ENCODE measurements at regions not wholly inside any gene's neighbourhood (a gene's known extent, or its start where the extent isn't known, plus 50 kb on each side); places are given as distances from the start of the nearest gene placed in this dataset.

DNA sequence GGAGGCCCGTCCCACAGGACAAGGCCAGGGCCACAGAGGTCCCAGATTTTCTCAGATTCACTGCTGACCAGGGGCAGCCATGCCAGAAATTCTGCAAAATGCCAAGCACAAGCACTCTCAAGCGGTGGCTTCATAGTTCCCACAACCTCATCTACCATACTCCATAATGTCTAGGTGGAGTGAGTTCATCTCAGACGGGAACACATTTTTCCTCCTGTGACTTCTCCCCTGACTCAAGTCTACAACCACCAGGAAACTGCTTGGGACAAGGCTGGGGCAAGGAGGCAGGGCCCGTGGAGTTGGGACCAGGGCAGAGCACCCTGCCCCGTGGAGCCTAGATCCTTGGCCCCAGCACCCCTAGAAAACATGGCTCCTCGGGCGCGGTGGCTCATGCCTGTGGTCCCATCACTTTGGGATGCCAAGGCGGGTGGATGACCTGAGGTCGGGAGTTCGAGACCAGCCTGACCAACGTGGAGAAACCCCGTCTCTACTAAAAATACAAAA, 150.7 kb upstream of the HAAO start:
- intact Hi-C loops (cut with DNase I): no loop called here
- no peak overlapping the region for H3K4me3 ChIP-seq (ENCODE audit: low read length in 2 of 2)
- no peaks in the 10 kb centered on the region for H3K9me3 ChIP-seq (ENCODE audit: control insufficient read depth, low read length)
- no peaks in the 10 kb centered on the region for H3K4me1 ChIP-seq (ENCODE audit: control insufficient read depth in 1 of 2, insufficient read depth in 2 of 2, low read length in 2 of 2)
- ATAC-seq (ENCODE audit: low FRiP score) (no peak), DNase-seq (no peak)
- H3K27me3 ChIP-seq (ENCODE audit: control insufficient read depth in 1 of 2, insufficient read depth in 2 of 2, low read length in 1 of 2): no peaks in the 10 kb centered on the region
- no peak overlapping the region for H3K27ac ChIP-seq (ENCODE audit: low read depth in 1 of 2, low read length in 2 of 2)
- WGBS, 2 donors: 96 to 98% methylated on average over 13 of the region's 13 CpGs
- no peaks in the 10 kb centered on the region for H3K36me3 ChIP-seq (ENCODE audit: control insufficient read depth in 1 of 2, insufficient read depth in 2 of 2, low read length in 1 of 2)

DNA sequence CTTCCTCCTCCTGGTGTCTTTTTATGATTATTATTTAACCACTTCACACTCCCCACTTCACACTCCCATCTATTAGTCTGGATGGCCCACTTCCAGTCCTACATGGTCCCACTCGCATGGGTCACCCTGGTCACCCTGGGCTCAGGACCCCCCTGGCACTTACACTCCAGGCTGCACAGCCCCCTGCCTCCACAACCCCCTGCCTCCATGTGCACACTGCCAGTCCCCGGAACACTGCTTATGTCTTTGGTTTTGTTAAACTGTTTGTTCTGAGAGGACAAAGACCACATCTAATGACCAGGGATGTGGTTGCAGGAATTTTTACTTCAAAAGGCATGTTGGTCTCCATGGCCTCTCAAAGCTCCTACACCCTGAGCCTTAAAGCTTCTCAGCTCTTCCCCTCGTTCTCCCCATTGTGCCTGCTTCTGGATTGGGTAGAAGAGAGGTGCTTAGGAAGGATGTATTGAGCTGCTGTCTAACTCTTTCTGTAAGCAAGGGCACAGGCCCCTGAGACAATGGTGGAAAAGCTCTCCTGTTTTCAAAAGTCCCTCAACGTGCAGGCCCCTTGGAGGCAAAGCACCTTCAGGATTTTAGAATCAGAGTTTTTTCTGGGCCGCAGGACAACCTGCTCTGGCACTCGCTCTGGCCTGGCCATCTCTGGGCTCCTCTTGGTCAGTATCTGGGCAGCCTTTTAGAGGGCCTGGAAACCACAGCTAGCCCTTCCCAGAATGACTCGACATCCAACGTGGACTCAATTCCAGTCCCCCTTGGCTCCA, 150.0 kb upstream of the HAAO start:
- no peak overlapping the region for H3K27ac ChIP-seq (ENCODE audit: low read depth in 1 of 2, low read length in 2 of 2)
- intact Hi-C loops (cut with DNase I): no loop called here
- no peak for ATAC-seq (ENCODE audit: low FRiP score)

GRCh38 chr2:42941633-42942176, 149.3 kb upstream of the HAAO start:
- H3K4me1 ChIP-seq (ENCODE audit: control insufficient read depth in 1 of 2, insufficient read depth in 2 of 2, low read length in 2 of 2): no peaks in the 10 kb centered on the region
- peak overlapping the region in 1 of 2 donors; percentile 4 for H3K27ac ChIP-seq (ENCODE audit: low read depth in 1 of 2, low read length in 2 of 2)
- H3K36me3 ChIP-seq (ENCODE audit: control insufficient read depth in 1 of 2, insufficient read depth in 2 of 2, low read length in 1 of 2): no peaks in the 10 kb centered on the region
- intact Hi-C loops (cut with DNase I): no loop called here
- 71 to 75% methylated on average over 3 of the region's 3 CpGs for WGBS, 2 donors
- DNase-seq (no peak), ATAC-seq (ENCODE audit: low FRiP score) (no peak)
- H3K4me3 ChIP-seq (ENCODE audit: low read length in 2 of 2): no peak overlapping the region
- H3K27me3 ChIP-seq (ENCODE audit: control insufficient read depth in 1 of 2, insufficient read depth in 2 of 2, low read length in 1 of 2): no peaks in the 10 kb centered on the region
- no peaks in the 10 kb centered on the region for H3K9me3 ChIP-seq (ENCODE audit: control insufficient read depth, low read length)

More for the DNA sequence above, 150.0 kb upstream of the HAAO start:
- WGBS, 2 donors: 90 to 91% methylated on average over 8 of the region's 8 CpGs
- Histone ChIP-seq H3K27me3 (ENCODE audit: control insufficient read depth in 1 of 2, insufficient read depth in 2 of 2, low read length in 1 of 2) (no peaks in the 10 kb centered on the region), H3K4me1 (ENCODE audit: control insufficient read depth in 1 of 2, insufficient read depth in 2 of 2, low read length in 2 of 2) (no peaks in the 10 kb centered on the region), H3K36me3 (ENCODE audit: control insufficient read depth in 1 of 2, insufficient read depth in 2 of 2, low read length in 1 of 2) (no peaks in the 10 kb centered on the region), H3K4me3 (ENCODE audit: low read length in 2 of 2) (no peak overlapping the region), H3K9me3 (ENCODE audit: control insufficient read depth, low read length) (no peaks in the 10 kb centered on the region)
- no peak for DNase-seq

GRCh38 chr2:42939411-42940206, 147.2 kb upstream of the HAAO start:
- peak in 1 of 2 donors; percentile 57 for DNase-seq
- intact Hi-C loops (cut with DNase I): no loop called here
- peak; percentile 48 for ATAC-seq (ENCODE audit: low FRiP score)
- Histone ChIP-seq H3K4me3 (ENCODE audit: low read length in 2 of 2) (no peak overlapping the region), H3K36me3 (ENCODE audit: control insufficient read depth in 1 of 2, insufficient read depth in 2 of 2, low read length in 1 of 2) (no peaks in the 10 kb centered on the region), H3K4me1 (ENCODE audit: control insufficient read depth in 1 of 2, insufficient read depth in 2 of 2, low read length in 2 of 2) (no peaks in the 10 kb centered on the region), H3K9me3 (ENCODE audit: control insufficient read depth, low read length) (no peaks in the 10 kb centered on the region), H3K27me3 (ENCODE audit: control insufficient read depth in 1 of 2, insufficient read depth in 2 of 2, low read length in 1 of 2) (no peaks in the 10 kb centered on the region), H3K27ac (ENCODE audit: low read depth in 1 of 2, low read length in 2 of 2) (peak overlapping the region; percentile 50 to 81)
- WGBS, 2 donors: 22 to 27% methylated on average over 11 of the region's 11 CpGs

GRCh38 chr2:42938671-42939370, 146.4 kb upstream of the HAAO start:
- H3K4me1 ChIP-seq (ENCODE audit: control insufficient read depth in 1 of 2, insufficient read depth in 2 of 2, low read length in 2 of 2): no peaks in the 10 kb centered on the region
- DNase-seq (peak in 1 of 2 donors; percentile 12), ATAC-seq (ENCODE audit: low FRiP score) (no peak)
- WGBS, 2 donors: 96% methylated on average over 3 of the region's 3 CpGs
- intact Hi-C loops (cut with DNase I): no loop called here
- H3K36me3 ChIP-seq (ENCODE audit: control insufficient read depth in 1 of 2, insufficient read depth in 2 of 2, low read length in 1 of 2): no peaks in the 10 kb centered on the region
- H3K27me3 ChIP-seq (ENCODE audit: control insufficient read depth in 1 of 2, insufficient read depth in 2 of 2, low read length in 1 of 2): no peaks in the 10 kb centered on the region
- no peak overlapping the region for H3K4me3 ChIP-seq (ENCODE audit: low read length in 2 of 2)
- peak overlapping the region; percentile 50 to 81 for H3K27ac ChIP-seq (ENCODE audit: low read depth in 1 of 2, low read length in 2 of 2)
- H3K9me3 ChIP-seq (ENCODE audit: control insufficient read depth, low read length): no peaks in the 10 kb centered on the region

DNA sequence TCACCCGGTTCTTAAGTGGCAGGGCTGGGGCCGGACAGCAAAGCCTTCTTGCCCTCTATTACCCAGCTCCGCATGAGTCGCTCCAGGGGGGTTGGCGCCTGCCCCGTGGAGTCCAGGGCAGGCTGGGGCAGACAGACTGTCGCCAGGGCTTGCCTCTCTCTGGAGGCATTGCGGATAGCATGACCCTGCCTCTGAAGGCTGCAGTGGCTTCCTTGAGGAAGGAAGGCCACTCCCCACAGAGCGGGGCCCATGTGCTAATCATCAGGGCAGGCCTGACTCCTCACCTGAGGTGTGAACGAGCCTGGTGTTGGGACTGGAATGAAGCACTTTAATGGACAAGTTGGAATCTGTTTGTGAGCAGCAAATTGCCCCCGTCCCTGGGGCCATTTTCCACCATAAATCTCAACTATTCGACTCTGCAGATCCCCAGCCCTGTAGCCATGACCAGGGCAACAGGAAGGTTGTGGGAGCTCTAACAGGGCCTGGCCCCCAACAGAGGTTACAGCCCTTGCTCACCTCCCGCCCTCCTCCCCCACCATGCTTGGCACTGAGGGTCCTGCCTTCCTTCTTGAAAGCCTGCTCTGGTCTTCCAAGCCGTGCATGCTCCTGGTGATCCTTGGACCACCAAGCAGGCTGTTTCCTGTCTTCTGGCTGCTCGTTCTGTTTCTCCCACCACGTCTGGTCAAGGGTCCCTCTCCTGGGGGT, 144.9 kb upstream of the HAAO start:
- no peak for ATAC-seq (ENCODE audit: low FRiP score)
- no peaks in the 10 kb centered on the region for H3K4me1 ChIP-seq (ENCODE audit: control insufficient read depth in 1 of 2, insufficient read depth in 2 of 2, low read length in 2 of 2)
- intact Hi-C loops (cut with DNase I): no loop called here

GRCh38 chr2:42935692-42936671, 143.6 kb upstream of the HAAO start:
- DNase-seq (no peak), ATAC-seq (ENCODE audit: low FRiP score) (no peak)
- H3K27ac ChIP-seq (ENCODE audit: low read depth in 1 of 2, low read length in 2 of 2): no peak overlapping the region
- no peaks in the 10 kb centered on the region for H3K9me3 ChIP-seq (ENCODE audit: control insufficient read depth, low read length)
- no peaks in the 10 kb centered on the region for H3K4me1 ChIP-seq (ENCODE audit: control insufficient read depth in 1 of 2, insufficient read depth in 2 of 2, low read length in 2 of 2)
- 85 to 87% methylated on average over 13 of the region's 13 CpGs for WGBS, 2 donors
- intact Hi-C loops (cut with DNase I): no loop called here
- no peak overlapping the region for H3K4me3 ChIP-seq (ENCODE audit: low read length in 2 of 2)
- H3K36me3 ChIP-seq (ENCODE audit: control insufficient read depth in 1 of 2, insufficient read depth in 2 of 2, low read length in 1 of 2): no peaks in the 10 kb centered on the region
- no peaks in the 10 kb centered on the region for H3K27me3 ChIP-seq (ENCODE audit: control insufficient read depth in 1 of 2, insufficient read depth in 2 of 2, low read length in 1 of 2)

More for the DNA sequence above, 144.9 kb upstream of the HAAO start:
- WGBS, 2 donors: 91 to 93% methylated on average over 16 of the region's 16 CpGs
- H3K9me3 ChIP-seq (ENCODE audit: control insufficient read depth, low read length): no peaks in the 10 kb centered on the region
- no peaks in the 10 kb centered on the region for H3K27me3 ChIP-seq (ENCODE audit: control insufficient read depth in 1 of 2, insufficient read depth in 2 of 2, low read length in 1 of 2)
- H3K4me3 ChIP-seq (ENCODE audit: low read length in 2 of 2): no peak overlapping the region
- H3K27ac ChIP-seq (ENCODE audit: low read depth in 1 of 2, low read length in 2 of 2): no peak overlapping the region
- H3K36me3 ChIP-seq (ENCODE audit: control insufficient read depth in 1 of 2, insufficient read depth in 2 of 2, low read length in 1 of 2): no peaks in the 10 kb centered on the region
- peak; percentile 42 to 58 for DNase-seq
